ENCODE measurements at regions not wholly inside any gene's neighbourhood (a gene's known extent, or its start where the extent isn't known, plus 50 kb on each side); places are given as distances from the start of the nearest gene placed in this dataset.

DNA sequence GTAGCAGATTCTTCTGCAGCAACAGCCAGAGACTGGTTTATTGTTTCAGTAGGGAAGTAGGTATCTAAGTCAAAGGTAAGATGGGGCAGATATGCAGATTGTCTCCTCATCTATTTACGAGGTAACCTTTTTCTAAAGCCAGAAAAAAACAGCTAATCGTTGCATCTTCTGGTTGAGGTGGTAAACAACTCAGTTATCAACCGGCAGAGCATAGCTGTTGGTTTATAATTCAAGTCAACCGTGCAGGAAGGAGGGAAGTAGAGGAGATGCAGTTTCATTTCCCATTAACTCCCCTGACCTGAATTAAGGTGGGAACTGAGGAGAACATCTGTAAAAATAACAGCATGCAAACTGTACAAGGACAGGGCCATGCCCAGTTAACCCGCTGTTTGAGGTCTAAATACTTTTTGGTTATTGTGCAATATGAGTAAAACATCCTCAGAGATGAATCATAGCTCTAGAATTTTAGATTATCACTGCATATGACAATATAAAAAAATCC is 156.5 kb upstream of the ITGB1 start:
- H3K4me3 ChIP-seq (ENCODE audit: low read depth, low read length), result no peak overlapping the region
- no peaks in the 10 kb centered on the region for H3K36me3 ChIP-seq (ENCODE audit: control insufficient read depth, insufficient read depth, low read length)
- no peaks in the 10 kb centered on the region for H3K27me3 ChIP-seq (ENCODE audit: control insufficient read depth, insufficient read depth, low read length)
- no peak overlapping the region for H3K27ac ChIP-seq (ENCODE audit: low read depth, low read length)
- no peaks in the 10 kb centered on the region for H3K9me3 ChIP-seq (ENCODE audit: control insufficient read depth, insufficient read depth, low read depth, low read length)
- H3K9ac ChIP-seq (ENCODE audit: low read length), result no peak overlapping the region
- 0 out of 2 replicates have a peak, but pooled peaks cover 4% of the 10 kb centered on the region for H3K4me1 ChIP-seq (ENCODE audit: control insufficient read depth, insufficient read depth, low read length)

DNA sequence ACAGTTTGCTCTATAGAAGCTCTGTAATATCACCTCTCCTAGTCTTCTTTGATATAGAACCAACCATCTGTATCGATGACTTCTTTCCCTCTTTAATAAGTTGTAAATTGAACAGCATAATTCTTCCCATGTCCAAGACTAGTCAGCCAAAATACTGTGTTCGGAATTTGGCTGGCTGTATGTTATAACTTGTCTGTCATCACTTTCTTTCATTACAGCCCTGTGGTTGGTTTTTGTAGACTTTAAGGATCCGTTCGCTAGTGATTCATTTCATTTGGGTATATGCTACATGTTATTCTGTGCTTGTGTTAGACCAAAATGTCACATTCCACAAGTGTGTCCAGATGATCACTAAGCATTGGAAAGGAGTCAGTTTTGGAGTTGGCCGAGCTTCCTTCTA is 155.4 kb upstream of the ITGB1 start:
- Histone ChIP-seq H3K9ac (ENCODE audit: low read length) (no peak overlapping the region), H3K27ac (ENCODE audit: low read depth, low read length) (no peak overlapping the region), H3K36me3 (ENCODE audit: control insufficient read depth, insufficient read depth, low read length) (no peaks in the 10 kb centered on the region), H3K9me3 (ENCODE audit: control insufficient read depth, insufficient read depth, low read depth, low read length) (no peaks in the 10 kb centered on the region), H3K4me3 (ENCODE audit: low read depth, low read length) (no peak overlapping the region), H3K4me1 (ENCODE audit: control insufficient read depth, insufficient read depth, low read length) (peaks cover 5% of the 10 kb centered on the region; the same call in 1 of the 2 replicates), H3K27me3 (ENCODE audit: control insufficient read depth, insufficient read depth, low read length) (no peaks in the 10 kb centered on the region)

DNA sequence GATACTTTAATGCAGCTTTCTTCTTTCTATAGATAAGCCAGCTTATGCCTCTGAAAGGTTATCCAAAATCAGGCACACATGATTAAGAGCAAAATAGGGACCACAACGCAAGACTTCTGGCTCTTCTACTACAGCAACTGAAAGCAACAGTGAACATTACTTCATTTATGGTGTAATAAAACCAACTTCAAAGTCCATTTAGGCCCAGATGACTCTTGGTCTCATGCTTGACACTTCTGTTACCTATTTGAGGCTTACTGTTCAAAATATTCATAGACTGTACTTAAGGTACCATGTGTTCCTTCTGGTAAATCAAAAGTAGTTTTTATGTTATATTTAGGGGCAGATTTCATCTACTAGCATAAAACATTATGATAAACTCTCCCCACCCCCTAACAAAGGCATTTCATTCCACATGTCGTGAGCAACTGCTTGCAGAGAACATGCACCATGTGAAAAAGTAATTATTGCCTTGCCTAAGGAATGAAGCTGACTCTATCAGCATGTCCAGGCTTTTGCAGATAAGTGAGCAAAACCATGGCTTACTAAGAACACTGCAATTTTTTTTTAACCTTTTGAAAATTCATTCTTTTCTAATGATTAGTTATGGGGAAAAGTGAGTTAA is 154.9 kb upstream of the ITGB1 start:
- peaks cover 10% of the 10 kb centered on the region; the same call in 1 of the 2 replicates for H3K4me1 ChIP-seq (ENCODE audit: control insufficient read depth, insufficient read depth, low read length)
- no peak overlapping the region for H3K27ac ChIP-seq (ENCODE audit: low read depth, low read length)
- no peak overlapping the region for H3K4me3 ChIP-seq (ENCODE audit: low read depth, low read length)

DNA sequence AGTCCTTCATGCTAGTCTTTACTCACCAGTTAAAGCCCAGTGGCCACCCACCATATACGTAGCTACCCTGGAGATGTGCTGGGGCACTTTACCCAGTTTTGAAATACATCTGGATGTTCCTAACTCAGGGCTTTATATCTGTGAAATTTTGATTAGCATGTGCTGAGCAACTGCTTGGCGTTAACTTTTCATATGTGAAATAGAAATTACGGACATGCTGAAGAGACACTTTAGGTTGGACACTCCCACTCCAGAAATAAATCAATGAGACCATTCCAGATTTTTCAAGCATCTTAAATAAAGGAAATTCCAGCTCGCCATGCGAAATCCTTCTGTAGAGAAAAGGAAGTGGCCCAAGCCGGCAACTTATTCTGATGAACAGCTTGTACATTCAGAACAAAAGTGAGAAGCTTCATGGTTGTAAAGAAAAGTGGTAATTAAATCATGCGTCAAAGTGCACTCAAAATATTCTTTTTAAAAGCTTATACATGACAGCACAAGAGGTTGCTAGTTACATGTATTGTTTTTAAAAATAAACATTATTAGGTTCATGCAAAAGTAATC is 153.5 kb upstream of the ITGB1 start:
- no peak overlapping the region for H3K27ac ChIP-seq (ENCODE audit: low read depth, low read length)
- H3K4me1 ChIP-seq (ENCODE audit: control insufficient read depth, insufficient read depth, low read length), result peaks cover 20% of the 10 kb centered on the region
- no peaks in the 10 kb centered on the region for H3K36me3 ChIP-seq (ENCODE audit: control insufficient read depth, insufficient read depth, low read length)
- H3K9ac ChIP-seq (ENCODE audit: low read length), result no peak overlapping the region
- H3K4me3 ChIP-seq (ENCODE audit: low read depth, low read length), result no peak overlapping the region
- H3K27me3 ChIP-seq (ENCODE audit: control insufficient read depth, insufficient read depth, low read length), result no peaks in the 10 kb centered on the region
- H3K9me3 ChIP-seq (ENCODE audit: control insufficient read depth, insufficient read depth, low read depth, low read length), result no peaks in the 10 kb centered on the region

More for the DNA sequence above, 154.9 kb upstream of the ITGB1 start:
- H3K27me3 ChIP-seq (ENCODE audit: control insufficient read depth, insufficient read depth, low read length), result no peaks in the 10 kb centered on the region
- H3K9ac ChIP-seq (ENCODE audit: low read length), result no peak overlapping the region
- H3K36me3 ChIP-seq (ENCODE audit: control insufficient read depth, insufficient read depth, low read length), result no peaks in the 10 kb centered on the region
- H3K9me3 ChIP-seq (ENCODE audit: control insufficient read depth, insufficient read depth, low read depth, low read length), result no peaks in the 10 kb centered on the region

DNA sequence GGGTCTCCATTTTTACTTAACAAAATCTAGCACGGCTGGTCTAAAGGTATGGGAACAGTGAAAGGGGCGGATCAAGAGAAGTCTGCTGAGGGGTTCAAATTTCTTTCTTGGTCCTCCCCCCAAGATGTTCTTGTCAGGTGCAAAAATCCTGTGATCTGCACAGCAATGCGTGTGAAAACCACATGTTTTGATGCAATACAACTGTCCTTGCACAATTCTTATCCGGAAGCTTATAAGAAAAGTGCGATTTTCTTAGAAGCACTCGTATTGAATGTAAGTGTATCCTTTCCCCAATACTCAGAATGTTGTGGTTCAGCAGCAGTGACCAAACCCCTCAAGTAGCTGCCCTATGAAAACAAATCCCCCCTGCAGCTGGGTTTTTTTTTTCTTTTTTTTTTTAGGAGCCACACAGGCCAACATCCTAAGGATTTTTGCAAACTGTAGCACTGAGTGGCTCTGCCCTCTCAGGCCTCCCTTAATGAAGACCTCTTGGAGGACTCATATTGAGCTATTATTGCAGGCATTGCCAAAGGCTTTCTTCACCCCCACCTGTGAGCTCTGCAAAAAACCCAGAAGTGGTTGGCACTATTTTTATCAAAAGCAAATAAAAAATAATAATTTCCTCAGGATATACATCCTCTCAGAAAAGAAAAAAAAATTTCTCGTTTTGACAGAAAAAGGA is 151.9 kb upstream of the ITGB1 start:
- Histone ChIP-seq H3K27me3 (ENCODE audit: control insufficient read depth, insufficient read depth, low read length) (no peaks in the 10 kb centered on the region), H3K9ac (ENCODE audit: low read length) (no peak overlapping the region), H3K4me1 (ENCODE audit: control insufficient read depth, insufficient read depth, low read length) (peaks cover 20% of the 10 kb centered on the region), H3K36me3 (ENCODE audit: control insufficient read depth, insufficient read depth, low read length) (no peaks in the 10 kb centered on the region), H3K9me3 (ENCODE audit: control insufficient read depth, insufficient read depth, low read depth, low read length) (no peaks in the 10 kb centered on the region), H3K4me3 (ENCODE audit: low read depth, low read length) (no peak overlapping the region), H3K27ac (ENCODE audit: low read depth, low read length) (no peak overlapping the region)

DNA sequence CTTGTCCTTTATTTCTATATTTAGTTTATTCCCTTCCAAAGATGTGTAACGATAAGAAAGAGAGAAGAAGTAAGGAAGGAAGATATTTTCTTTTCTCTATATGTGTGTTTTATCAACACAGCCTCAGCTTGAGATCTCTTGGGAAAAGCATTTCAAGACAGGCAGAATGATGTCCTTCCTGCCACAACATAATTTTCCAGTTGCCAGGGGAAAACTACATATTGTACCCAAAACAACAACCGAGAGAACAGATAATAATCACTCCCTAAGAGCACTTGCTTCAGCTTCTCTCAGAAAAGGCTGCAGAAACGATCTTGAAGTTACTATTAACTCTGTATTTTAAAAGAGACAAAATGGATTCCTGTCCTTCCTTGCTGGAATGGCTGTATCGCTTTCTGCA is 151.4 kb upstream of the ITGB1 start:
- Histone ChIP-seq H3K4me1 (ENCODE audit: control insufficient read depth, insufficient read depth, low read length) (peaks cover 20% of the 10 kb centered on the region), H3K27ac (ENCODE audit: low read depth, low read length) (no peak overlapping the region), H3K4me3 (ENCODE audit: low read depth, low read length) (no peak overlapping the region), H3K9ac (ENCODE audit: low read length) (no peak overlapping the region), H3K36me3 (ENCODE audit: control insufficient read depth, insufficient read depth, low read length) (no peaks in the 10 kb centered on the region), H3K27me3 (ENCODE audit: control insufficient read depth, insufficient read depth, low read length) (no peaks in the 10 kb centered on the region), H3K9me3 (ENCODE audit: control insufficient read depth, insufficient read depth, low read depth, low read length) (peaks cover 5% of the 10 kb centered on the region)

DNA sequence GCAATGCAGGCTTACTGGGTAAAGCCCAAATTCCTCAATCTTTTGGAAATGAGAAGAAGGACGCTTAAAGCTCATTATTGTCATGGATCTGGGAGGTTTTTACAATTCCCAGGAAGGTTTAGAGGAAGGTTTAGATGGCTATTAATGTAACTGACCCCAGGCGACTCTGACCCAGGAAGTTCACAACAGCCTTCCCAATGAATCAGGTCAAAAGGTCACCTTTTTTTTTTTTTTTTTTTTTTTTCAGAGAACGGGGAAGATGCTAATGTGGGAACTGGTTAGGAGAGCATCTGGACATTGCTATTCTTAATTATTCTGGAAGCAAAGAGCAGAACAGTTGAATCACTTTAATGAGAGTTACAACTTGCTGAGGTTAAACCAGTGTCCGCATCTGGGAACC is 149.9 kb upstream of the ITGB1 start:
- Histone ChIP-seq H3K4me3 (ENCODE audit: low read depth, low read length) (no peak overlapping the region; the same call in 1 of the 2 replicates), H3K36me3 (ENCODE audit: control insufficient read depth, insufficient read depth, low read length) (no peaks in the 10 kb centered on the region), H3K9ac (ENCODE audit: low read length) (no peak overlapping the region), H3K4me1 (ENCODE audit: control insufficient read depth, insufficient read depth, low read length) (peaks cover 20% of the 10 kb centered on the region), H3K9me3 (ENCODE audit: control insufficient read depth, insufficient read depth, low read depth, low read length) (peaks cover 16% of the 10 kb centered on the region), H3K27me3 (ENCODE audit: control insufficient read depth, insufficient read depth, low read length) (no peaks in the 10 kb centered on the region), H3K27ac (ENCODE audit: low read depth, low read length) (no peak overlapping the region)

DNA sequence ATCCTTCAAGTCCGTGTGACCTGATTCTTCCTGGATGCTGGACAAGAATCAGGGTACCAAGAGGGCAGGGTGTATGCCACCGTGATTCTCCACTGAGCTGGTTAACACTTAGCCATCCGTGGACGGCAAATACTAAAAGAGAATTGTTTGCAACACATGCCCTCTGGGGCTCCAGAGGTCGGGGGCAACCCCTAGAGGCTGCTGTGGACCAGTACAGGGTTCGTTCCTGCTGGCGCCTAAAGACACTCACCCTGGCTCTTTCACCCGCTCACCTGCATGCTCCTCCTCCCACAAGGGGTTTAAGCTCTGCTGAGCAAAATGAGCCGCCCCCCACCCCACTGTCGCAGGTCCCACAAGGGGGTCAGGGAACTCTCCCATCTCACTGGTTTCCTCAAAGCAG is 148.7 kb upstream of the ITGB1 start:
- H3K4me3 ChIP-seq (ENCODE audit: low read depth, low read length), result no peak overlapping the region
- no peaks in the 10 kb centered on the region for H3K27me3 ChIP-seq (ENCODE audit: control insufficient read depth, insufficient read depth, low read length)
- no peaks in the 10 kb centered on the region for H3K36me3 ChIP-seq (ENCODE audit: control insufficient read depth, insufficient read depth, low read length)
- peaks cover 19% of the 10 kb centered on the region for H3K9me3 ChIP-seq (ENCODE audit: control insufficient read depth, insufficient read depth, low read depth, low read length)
- no peak overlapping the region for H3K27ac ChIP-seq (ENCODE audit: low read depth, low read length)
- H3K4me1 ChIP-seq (ENCODE audit: control insufficient read depth, insufficient read depth, low read length), result peaks cover 20% of the 10 kb centered on the region
- H3K9ac ChIP-seq (ENCODE audit: low read length), result no peak overlapping the region

DNA sequence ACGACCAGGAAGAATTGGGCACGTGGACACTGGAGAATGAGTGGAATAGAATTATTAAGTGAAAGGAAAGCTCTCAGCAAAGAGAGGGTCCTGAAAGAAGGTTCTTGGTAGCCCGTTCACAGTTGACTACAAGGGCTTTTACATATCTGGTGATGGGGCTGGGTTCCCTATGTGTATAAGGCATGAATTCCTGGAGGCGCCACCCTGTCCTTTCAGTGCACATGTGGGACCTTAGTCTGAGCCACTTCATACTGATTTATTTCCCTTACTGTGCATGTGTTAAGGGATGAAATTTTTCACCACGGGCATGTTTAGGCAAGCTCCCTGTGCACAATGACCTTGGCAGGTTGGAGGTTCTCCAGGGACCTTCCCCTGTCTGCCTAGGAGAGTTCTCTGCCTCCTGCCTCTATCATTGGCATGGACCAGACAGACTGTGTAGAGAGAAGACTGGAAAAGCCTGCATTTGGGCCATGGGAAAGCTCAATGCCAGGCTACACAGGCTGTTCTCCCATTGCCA is 145.9 kb upstream of the ITGB1 start:
- H3K9ac ChIP-seq (ENCODE audit: low read length), result no peak overlapping the region
- no peaks in the 10 kb centered on the region for H3K36me3 ChIP-seq (ENCODE audit: control insufficient read depth, insufficient read depth, low read length)
- H3K4me3 ChIP-seq (ENCODE audit: low read depth, low read length), result no peak overlapping the region
- H3K4me1 ChIP-seq (ENCODE audit: control insufficient read depth, insufficient read depth, low read length), result peaks cover 16% of the 10 kb centered on the region
- no peak overlapping the region for H3K27ac ChIP-seq (ENCODE audit: low read depth, low read length)
- H3K27me3 ChIP-seq (ENCODE audit: control insufficient read depth, insufficient read depth, low read length), result no peaks in the 10 kb centered on the region
- H3K9me3 ChIP-seq (ENCODE audit: control insufficient read depth, insufficient read depth, low read depth, low read length), result peaks cover 19% of the 10 kb centered on the region

DNA sequence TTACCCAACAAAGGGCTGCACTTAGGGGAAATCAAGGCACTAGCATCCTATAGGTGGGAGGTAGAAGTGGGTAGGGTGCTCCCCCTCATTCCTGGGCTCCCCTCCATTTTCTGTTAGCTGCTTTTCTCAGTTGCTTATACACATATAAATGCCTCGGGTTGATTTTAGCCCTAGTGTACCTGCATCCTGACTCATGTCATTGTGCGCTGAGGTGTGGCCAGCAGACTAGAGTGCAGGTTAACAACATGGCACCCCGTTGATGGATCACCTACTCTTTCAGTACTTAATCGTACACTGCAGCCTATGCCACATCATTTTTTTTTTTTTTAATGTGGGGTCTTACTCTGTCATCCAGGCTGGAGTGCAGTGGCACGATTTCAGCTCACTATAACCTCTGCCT is 144.0 kb upstream of the ITGB1 start:
- Histone ChIP-seq H3K4me3 (ENCODE audit: low read depth, low read length) (no peak overlapping the region), H3K27ac (ENCODE audit: low read depth, low read length) (no peak overlapping the region), H3K9me3 (ENCODE audit: control insufficient read depth, insufficient read depth, low read depth, low read length) (peaks cover 24% of the 10 kb centered on the region), H3K36me3 (ENCODE audit: control insufficient read depth, insufficient read depth, low read length) (no peaks in the 10 kb centered on the region), H3K4me1 (ENCODE audit: control insufficient read depth, insufficient read depth, low read length) (peaks cover 2% of the 10 kb centered on the region; the same call in 1 of the 2 replicates), H3K27me3 (ENCODE audit: control insufficient read depth, insufficient read depth, low read length) (no peaks in the 10 kb centered on the region), H3K9ac (ENCODE audit: low read length) (no peak overlapping the region)

DNA sequence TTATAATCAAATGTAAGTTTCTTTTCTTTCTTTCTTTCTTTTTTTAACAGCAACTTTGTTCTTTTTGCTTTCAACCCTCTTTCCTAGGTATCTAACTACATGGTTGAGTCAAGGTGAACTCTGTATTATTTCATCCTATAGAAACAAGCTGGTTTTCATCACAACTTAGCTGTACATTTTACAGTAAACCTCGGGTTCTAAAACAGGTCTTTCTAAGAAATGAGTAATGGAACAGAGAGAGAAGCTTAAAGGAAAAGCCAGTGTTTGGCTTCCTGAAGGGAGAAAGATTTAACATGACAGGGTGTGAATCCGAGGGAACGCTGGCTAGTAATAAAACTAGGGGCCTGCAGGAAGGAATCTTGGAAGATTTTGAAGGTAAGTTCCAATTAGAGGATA is 143.4 kb upstream of the ITGB1 start:
- Histone ChIP-seq H3K27me3 (ENCODE audit: control insufficient read depth, insufficient read depth, low read length) (no peaks in the 10 kb centered on the region), H3K9ac (ENCODE audit: low read length) (no peak overlapping the region), H3K4me1 (ENCODE audit: control insufficient read depth, insufficient read depth, low read length) (no peaks in the 10 kb centered on the region; the same call in 1 of the 2 replicates), H3K9me3 (ENCODE audit: control insufficient read depth, insufficient read depth, low read depth, low read length) (peaks cover 27% of the 10 kb centered on the region), H3K27ac (ENCODE audit: low read depth, low read length) (no peak overlapping the region), H3K4me3 (ENCODE audit: low read depth, low read length) (no peak overlapping the region), H3K36me3 (ENCODE audit: control insufficient read depth, insufficient read depth, low read length) (no peaks in the 10 kb centered on the region)

All from HUES6 (cell line).